HG02884 (cell line): ENCODE measurements at regions not wholly inside any gene's neighbourhood (a gene's known extent, or its start where the extent isn't known, plus 50 kb on each side); places are given as distances from the start of the nearest gene placed in this dataset.

Experiments used
- ATAC-seq: cut with Tn5 transposase; IDR thresholded peaks from one replicate; pipeline ENCODE4 v1.9.1; 2021; ENCODE audit warnings: mild to moderate bottlenecking, moderate library complexity; ENCODE audit not compliant: unreplicated experiment

DNA sequence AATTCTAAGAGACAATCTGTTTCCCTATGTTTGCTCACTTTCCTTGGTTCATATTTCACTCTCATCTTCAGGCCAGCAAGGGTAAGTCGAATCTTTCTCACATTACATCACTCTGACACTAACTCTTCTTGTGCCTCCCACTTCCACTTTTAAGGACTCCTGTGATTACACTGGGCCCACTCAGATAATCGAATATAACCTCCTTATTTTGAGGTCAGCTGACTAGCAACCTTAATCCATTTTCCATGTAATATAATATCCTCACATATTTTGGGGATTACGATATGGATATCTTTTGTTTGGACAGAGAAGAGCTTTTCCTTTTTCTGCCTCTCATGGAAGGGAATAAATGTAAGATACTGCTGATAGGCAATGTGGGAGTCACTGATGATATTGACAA lies 2015.7 kb upstream of the LRRTM1 start:
- no peak for ATAC-seq

DNA sequence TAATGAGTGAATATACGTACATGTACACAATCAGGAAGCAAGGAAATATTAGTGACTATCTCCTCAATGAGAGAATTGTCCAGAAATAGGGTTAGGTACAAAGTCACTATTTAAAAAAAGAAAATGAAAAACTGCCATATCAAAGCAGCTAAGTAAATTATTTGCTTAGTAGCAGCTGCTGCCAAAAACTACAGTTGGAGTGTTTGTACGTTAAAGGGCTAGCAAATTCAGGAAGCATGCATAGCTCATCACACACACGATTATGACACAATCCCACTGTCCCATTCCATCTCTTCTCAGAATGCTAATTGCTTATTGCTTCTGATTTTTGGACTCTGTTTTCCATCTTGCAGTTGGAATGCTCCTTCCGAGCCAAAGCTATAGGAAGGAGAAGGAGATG lies 2012.5 kb upstream of the LRRTM1 start:
- ATAC-seq: no peak

DNA sequence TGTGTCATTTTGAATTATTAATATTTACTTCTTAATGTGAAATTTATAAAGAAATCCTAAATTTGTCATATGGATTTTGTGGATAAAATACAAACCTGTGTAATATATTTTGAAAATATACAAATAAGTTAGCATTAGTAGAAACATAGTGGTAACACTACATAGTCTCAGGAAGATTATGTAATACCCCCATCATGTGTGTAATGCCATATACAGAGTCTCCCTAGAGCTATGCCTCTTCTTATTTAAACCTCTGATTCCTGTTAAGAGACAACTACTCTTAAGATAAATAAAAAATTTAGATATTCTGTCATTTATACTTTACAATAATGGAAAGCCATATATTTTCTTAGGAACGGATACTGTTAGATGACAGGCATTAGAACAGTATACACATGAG lies 2012.0 kb upstream of the LRRTM1 start:
- ATAC-seq: no peak

DNA sequence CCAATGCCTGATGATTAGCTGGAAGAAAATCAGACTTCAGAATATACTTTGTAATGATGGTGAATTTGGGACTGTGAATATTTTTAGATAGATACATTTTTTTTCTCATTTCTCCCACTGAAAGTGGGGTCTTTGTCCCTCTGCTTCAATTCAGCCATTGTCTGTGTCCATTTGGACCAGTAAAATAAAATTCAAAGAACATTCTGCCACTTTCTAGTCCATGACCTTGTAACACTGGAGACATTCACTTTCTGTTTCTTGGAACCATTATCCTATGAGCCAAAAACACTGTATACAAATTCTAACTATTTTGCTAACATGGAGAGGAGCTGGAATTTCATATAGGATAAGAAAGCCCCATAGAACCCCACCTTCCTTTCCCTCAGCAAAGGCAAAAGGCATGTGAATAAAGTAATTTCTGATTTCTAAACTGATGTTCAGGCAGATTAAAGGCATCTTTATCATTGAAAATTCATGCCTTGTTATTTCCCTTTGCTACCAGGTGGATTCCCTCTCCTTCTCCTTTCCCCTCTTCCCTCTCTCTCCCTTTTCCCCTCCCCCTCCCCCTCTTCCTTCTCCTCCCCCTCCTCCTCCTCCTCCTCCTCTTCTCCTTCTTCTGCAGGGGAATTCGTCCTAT lies 2010.4 kb upstream of the LRRTM1 start:
- ATAC-seq: no peak

GRCh38 chr2:82307511-82307910 lies 2003.0 kb upstream of the LRRTM1 start:
- no peak for ATAC-seq

- ATAC-seq: no peak
Measured at GRCh38 chr2:82301506-82301905, 1997.0 kb upstream of the LRRTM1 start.

DNA sequence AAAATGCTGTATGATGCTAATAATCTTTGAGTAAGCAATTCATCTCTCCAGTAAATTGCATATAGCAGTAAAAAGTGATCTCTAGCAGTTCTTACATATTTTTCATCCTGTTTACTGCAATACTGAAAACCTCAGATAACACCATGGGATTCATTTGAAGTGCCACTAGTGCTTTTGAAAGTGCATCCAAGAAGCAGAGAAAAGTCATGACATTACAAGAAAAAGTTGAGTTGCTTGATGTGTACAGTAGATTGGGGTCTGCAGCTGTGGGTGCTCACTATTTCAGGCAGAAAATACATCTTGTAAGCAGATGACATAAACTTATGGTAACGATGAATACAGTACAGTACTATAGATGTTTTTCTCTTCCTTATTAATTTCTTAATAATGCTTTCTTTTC lies 1984.9 kb upstream of the LRRTM1 start:
- ATAC-seq: no peak

- ATAC-seq: no peak
Measured at GRCh38 chr2:82283075-82283474, 1978.5 kb upstream of the LRRTM1 start.

- no peak for ATAC-seq
Measured at GRCh38 chr2:82282111-82282882, 1977.7 kb upstream of the LRRTM1 start.

GRCh38 chr2:82279367-82279766 lies 1974.8 kb upstream of the LRRTM1 start:
- no peak for ATAC-seq

DNA sequence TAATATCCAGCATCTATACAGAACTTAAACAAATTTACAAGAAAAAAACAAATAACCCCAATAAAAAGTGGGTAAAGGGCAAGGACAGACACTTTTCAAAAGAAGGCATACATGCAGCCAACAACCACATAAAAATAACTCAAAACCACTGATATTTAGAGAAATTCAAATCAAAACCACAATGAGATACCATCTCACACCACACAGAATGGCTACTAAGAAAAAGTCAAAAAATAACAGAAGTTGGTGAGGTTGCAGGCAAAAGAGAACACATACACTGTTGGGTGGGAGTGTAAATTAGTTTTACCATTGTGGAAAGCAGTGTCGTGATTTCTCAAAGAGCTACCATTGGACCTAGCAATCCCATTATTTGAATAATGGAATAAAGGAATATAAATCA lies 1973.9 kb upstream of the LRRTM1 start:
- ATAC-seq: no peak

- no peak for ATAC-seq
Measured at GRCh38 chr2:82275599-82275998, 1971.0 kb upstream of the LRRTM1 start.

- ATAC-seq: no peak
Measured at GRCh38 chr2:82268446-82268845, 1963.9 kb upstream of the LRRTM1 start.

- no peak for ATAC-seq
Measured at GRCh38 chr2:82260521-82260920, 1956.0 kb upstream of the LRRTM1 start.

- no peak for ATAC-seq
Measured at GRCh38 chr2:82259551-82259950, 1955.0 kb upstream of the LRRTM1 start.

DNA sequence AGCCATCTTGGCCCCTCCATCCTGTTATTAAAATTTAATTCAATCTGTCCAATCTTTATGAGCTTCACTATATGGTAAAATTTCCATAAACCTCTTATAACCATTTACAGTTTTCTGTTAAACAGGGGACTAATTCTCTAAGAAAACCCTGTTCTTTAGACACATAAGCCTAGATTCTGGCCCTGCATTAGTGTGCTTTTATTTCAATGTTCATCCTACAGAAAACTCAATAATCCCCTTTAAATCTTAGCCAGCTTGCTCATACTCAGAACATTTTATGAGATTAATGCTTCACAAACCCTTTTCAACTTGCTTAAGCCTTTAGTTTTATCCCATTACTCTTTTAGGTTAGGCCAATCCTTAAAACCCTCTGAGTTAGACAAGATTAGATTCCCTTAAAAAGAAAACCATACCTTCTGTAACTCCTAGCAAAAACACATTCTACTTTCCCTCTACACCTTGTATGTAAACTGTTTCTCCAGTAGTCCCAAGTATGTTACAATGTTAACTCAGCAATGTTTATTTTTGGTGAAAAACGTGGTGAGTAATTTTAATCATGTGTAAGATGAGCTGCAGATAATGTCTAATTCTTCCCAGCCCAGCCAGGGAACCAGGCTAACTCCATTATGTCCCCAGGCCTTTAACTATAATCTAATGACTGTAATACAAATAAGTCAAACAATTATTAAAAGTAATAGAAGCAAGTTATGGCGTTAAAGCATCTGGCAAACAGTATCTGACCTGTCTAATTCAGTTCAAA lies 1953.4 kb upstream of the LRRTM1 start:
- no peak for ATAC-seq

DNA sequence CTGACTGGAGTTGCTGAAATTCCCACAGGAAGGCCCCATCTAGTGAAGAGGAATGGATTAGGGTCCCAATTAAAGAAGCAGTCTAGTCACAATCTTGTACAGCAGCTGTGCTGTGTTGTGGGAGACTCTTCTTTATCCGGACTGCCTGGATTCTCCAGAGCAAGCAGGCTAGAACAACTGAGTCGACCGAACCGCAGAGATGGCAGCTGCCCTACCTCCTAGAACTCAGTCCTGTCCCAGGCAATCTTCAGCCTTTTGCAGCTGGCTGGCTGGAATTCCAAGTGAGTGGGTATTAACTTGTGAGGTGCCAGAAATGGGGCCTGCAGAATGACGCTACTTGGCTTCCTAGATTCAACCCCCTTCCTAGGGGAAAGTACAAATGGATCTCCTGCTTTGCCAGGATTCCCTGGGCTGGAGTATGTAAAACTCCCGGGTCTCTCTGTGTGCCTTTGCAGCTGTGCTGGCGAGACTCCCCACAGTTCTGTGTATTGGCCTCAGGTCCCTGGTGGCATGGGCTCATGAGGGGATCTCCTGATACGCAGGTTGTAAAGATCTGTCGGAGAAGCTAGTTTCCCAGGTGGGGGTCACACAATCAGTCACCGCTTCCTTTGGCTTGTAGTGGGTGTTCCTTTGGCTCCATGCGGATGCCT lies 1952.6 kb upstream of the LRRTM1 start:
- ATAC-seq: no peak

DNA sequence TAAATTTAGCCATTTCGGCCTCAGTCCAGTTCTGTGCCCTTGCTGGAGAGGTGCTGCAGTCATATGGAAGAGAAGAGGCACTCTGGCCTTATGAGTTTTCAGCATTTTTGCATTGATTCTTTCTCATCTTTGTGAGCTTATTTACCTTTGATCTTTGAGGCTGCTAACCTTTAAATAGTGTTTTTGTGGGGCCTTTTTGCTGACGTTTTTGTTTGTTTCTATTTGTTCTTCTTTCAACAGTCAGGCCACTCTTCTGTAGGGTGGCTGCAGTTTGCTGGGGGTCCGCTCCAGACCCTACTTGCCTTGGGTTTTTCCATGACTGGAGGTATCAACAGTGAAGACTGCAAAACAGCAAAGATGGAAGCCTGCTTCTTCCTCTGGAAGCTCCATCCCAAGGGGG lies 1951.7 kb upstream of the LRRTM1 start:
- no peak for ATAC-seq

GRCh38 chr2:82254728-82255127 lies 1950.2 kb upstream of the LRRTM1 start:
- no peak for ATAC-seq

- ATAC-seq: no peak
Measured at GRCh38 chr2:82246220-82246775, 1941.7 kb upstream of the LRRTM1 start.

DNA sequence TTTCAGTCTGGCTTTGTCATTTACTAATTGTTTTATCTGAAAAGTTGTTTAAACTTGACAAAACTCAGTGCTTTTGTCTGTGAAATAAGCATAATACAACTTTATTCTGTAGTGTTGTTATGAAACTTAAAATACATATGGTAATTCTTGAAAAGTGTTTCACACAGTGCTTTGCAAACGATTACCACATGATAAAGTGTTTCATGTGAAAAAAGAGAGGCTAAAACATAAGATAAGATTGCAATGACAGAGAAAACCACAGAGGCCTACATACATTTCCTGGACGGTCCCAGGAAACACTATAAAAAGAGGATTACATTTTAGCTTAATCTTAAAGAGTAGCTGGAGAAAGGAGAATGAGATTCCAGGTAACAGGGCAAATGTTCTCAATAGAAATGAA lies 1934.6 kb upstream of the LRRTM1 start:
- ATAC-seq: no peak
